22Rv1 (cell line): ENCODE measurements at regions not wholly inside any gene's neighbourhood (a gene's known extent, or its start where the extent isn't known, plus 50 kb on each side); places are given as distances from the start of the nearest gene placed in this dataset.

ENCODE experiments used
- CTCF ChIP-seq: fragments of 450-650 bp; IDR thresholded peaks from 2 replicates; pipeline ENCODE4 v1.5.1; 2017; ENCODE audit warnings: mild to moderate bottlenecking
- ZFX ChIP-seq: fragments of 450-650 bp; IDR thresholded peaks from 2 replicates; pipeline ENCODE4 v1.6.1; 2017; ENCODE audit warnings: antibody characterized with exemption, borderline replicate concordance

- no peak for TF ChIP-seq CTCF
- no peak for TF ChIP-seq ZFX
These were observed 160.4 kb downstream of the DACT1 start for GRCh38 chr14:58798173-58798572.
